PFSK-1 (cell line): ENCODE measurements at regions not wholly inside any gene's neighbourhood (a gene's known extent, or its start where the extent isn't known, plus 50 kb on each side); places are given as distances from the start of the nearest gene placed in this dataset.

Experiments
- FOXP2 ChIP-seq: optimal IDR thresholded peaks from 2 replicates; pipeline ENCODE3; 2011; ENCODE audit warnings: borderline replicate concordance, control low read depth, inconsistent platforms; ENCODE audit not compliant: insufficient read depth; ENCODE audit errors: extremely low read length, extremely low read depth
- POLR2AphosphoS5 ChIP-seq: IDR thresholded peaks from 2 replicates; pipeline ENCODE4 v1.6.1; 2012; ENCODE audit warnings: low read depth, mild to moderate bottlenecking, control low read depth, low read length, moderate library complexity
- REST ChIP-seq, 2 experiments: IDR thresholded peaks; 2 replicates each; pipeline versions ENCODE4 v1.6.1 to v1.8.0; 2011 to 2012; ENCODE audit warnings: low read depth in 2 of 2, low read length in 2 of 2, control low read depth in 1 of 2, inconsistent platforms in 1 of 2, mild to moderate bottlenecking in 1 of 2, moderate library complexity in 1 of 2; ENCODE audit not compliant: insufficient read depth in 1 of 2
- SIN3A ChIP-seq: IDR thresholded peaks from 2 replicates; pipeline ENCODE4 v1.6.1; 2012; ENCODE audit warnings: mild to moderate bottlenecking, low read length, moderate library complexity, borderline replicate concordance; ENCODE audit not compliant: insufficient read depth

- TF ChIP-seq SIN3A, result no peak
- no peak for TF ChIP-seq POLR2AphosphoS5
- no peak for TF ChIP-seq FOXP2
- TF ChIP-seq REST (IDR thresholded peaks at IDR 0.05; ENCODE audit: insufficient read depth in 1 of 2, low read depth in 2 of 2, low read length in 2 of 2), result no peak
These were observed 117.7 kb downstream of the EN1 start for GRCh38 chr2:118729760-118730159.
